Activated T-helper 1 cell treated with anti-CD3 and anti-CD28 coated beads, Interleukin-12 subunit alpha, Interleukin-12 subunit beta, Interleukin-2, Interleukin-4 antibody, amounts not matched to agents 30 ng/mL and 10 ng/mL and 1 ng/mL, durations not matched to agents 14 hours and 24 hours and 36 hours (primary cell): ENCODE measurements at regions not wholly inside any gene's neighbourhood (a gene's known extent, or its start where the extent isn't known, plus 50 kb on each side); places are given as distances from the start of the nearest gene placed in this dataset.
"Not testable (repeated sequence)": the region's sequence is repeated elsewhere in the genome, so short reads cannot be mapped to it uniquely, and the experiment has no call there.

Source experiments
- DNase-seq: peaks from one replicate; pipeline ENCODE4 v3.0.0; 2021; ENCODE audit warnings: low spot score
- H3K27ac Mint-ChIP-seq: one replicate; pipeline ENCODE4 v1.8.0; 2021; ENCODE audit warnings: mild to moderate bottlenecking, mixed read lengths
- H3K27me3 Mint-ChIP-seq: one replicate; pipeline ENCODE4 v1.8.0; 2022; ENCODE audit warnings: mild to moderate bottlenecking, moderate library complexity, mixed read lengths; ENCODE audit not compliant: insufficient read depth
- H3K36me3 Mint-ChIP-seq: one replicate; pipeline ENCODE4 v1.8.0; 2021; ENCODE audit warnings: low read depth, mixed read lengths
- H3K4me1 Mint-ChIP-seq: one replicate; pipeline ENCODE4 v1.8.0; 2021; ENCODE audit warnings: low read depth, mixed read lengths
- H3K4me3 Mint-ChIP-seq: one replicate; pipeline ENCODE4 v1.8.0; 2021; ENCODE audit warnings: mild to moderate bottlenecking, moderate library complexity, mixed read lengths
- H3K9me3 Mint-ChIP-seq: one replicate; pipeline ENCODE4 v1.8.0; 2021; ENCODE audit warnings: mixed read lengths
- intact Hi-C: fragments of 100-400 bp; cut with micrococcal nuclease; formaldehyde crosslinking; loops from one replicate; pipeline ENCODE4 v1.15.1; 2024

- no peak for DNase-seq
- Mint-ChIP-seq H3K4me1 (no peaks in the 10 kb centered on the region), H3K27me3 (no peaks in the 10 kb centered on the region), H3K4me3 (no peak overlapping the region), H3K27ac (no peak overlapping the region), H3K9me3 (no peaks in the 10 kb centered on the region), H3K36me3 (no peaks in the 10 kb centered on the region)
- intact Hi-C loops = no loop called here
Observed at GRCh38 chr12:23359975-23360701, 589.3 kb downstream of the SOX5 start.

GRCh38 chr12:23361971-23362370 lies 587.5 kb downstream of the SOX5 start:
- intact Hi-C loops = no loop called here
- no peak for DNase-seq
- Mint-ChIP-seq H3K9me3 (no peaks in the 10 kb centered on the region), H3K4me1 (no peaks in the 10 kb centered on the region), H3K36me3 (no peaks in the 10 kb centered on the region), H3K27ac (no peak overlapping the region), H3K27me3 (no peaks in the 10 kb centered on the region), H3K4me3 (no peak overlapping the region)

GRCh38 chr12:23368590-23368989 lies 580.9 kb downstream of the SOX5 start:
- Mint-ChIP-seq H3K27me3 (no peaks in the 10 kb centered on the region), H3K4me1 (no peaks in the 10 kb centered on the region), H3K36me3 (no peaks in the 10 kb centered on the region), H3K4me3 (no peak overlapping the region), H3K9me3 (peaks cover 8% of the 10 kb centered on the region), H3K27ac (no peak overlapping the region)
- DNase-seq = no peak
- intact Hi-C loops = no loop called here

GRCh38 chr12:23375621-23376020 lies 573.8 kb downstream of the SOX5 start:
- H3K4me3 Mint-ChIP-seq = no peak overlapping the region
- no peaks in the 10 kb centered on the region for H3K36me3 Mint-ChIP-seq
- no peak for DNase-seq
- no peaks in the 10 kb centered on the region for H3K27me3 Mint-ChIP-seq
- peaks cover 43% of the 10 kb centered on the region for H3K9me3 Mint-ChIP-seq
- no peak overlapping the region for H3K27ac Mint-ChIP-seq
- H3K4me1 Mint-ChIP-seq = no peaks in the 10 kb centered on the region
- intact Hi-C loops = no loop called here

GRCh38 chr12:23376238-23376637 lies 573.2 kb downstream of the SOX5 start:
- H3K36me3 Mint-ChIP-seq = no peaks in the 10 kb centered on the region
- no peak overlapping the region for H3K4me3 Mint-ChIP-seq
- no peak for DNase-seq
- H3K27me3 Mint-ChIP-seq = no peaks in the 10 kb centered on the region
- no peaks in the 10 kb centered on the region for H3K4me1 Mint-ChIP-seq
- intact Hi-C loops = no loop called here
- H3K9me3 Mint-ChIP-seq = peaks cover 44% of the 10 kb centered on the region
- no peak overlapping the region for H3K27ac Mint-ChIP-seq

GRCh38 chr12:23380419-23381100 lies 568.9 kb downstream of the SOX5 start:
- H3K36me3 Mint-ChIP-seq = no peaks in the 10 kb centered on the region
- H3K27me3 Mint-ChIP-seq = no peaks in the 10 kb centered on the region
- no peak overlapping the region for H3K27ac Mint-ChIP-seq
- H3K4me1 Mint-ChIP-seq = no peaks in the 10 kb centered on the region
- intact Hi-C loops = no loop called here
- no peak overlapping the region for H3K4me3 Mint-ChIP-seq
- H3K9me3 Mint-ChIP-seq = peaks cover 30% of the 10 kb centered on the region
- no peak for DNase-seq

- DNase-seq, H3K4me1 Mint-ChIP-seq, intact Hi-C loops, H3K27me3 Mint-ChIP-seq, H3K4me3 Mint-ChIP-seq, H3K36me3 Mint-ChIP-seq, H3K27ac Mint-ChIP-seq: not testable (repeated sequence)
- peaks cover 33% of the 10 kb centered on the region for H3K9me3 Mint-ChIP-seq
Observed at GRCh38 chr12:23388898-23389297, 560.6 kb downstream of the SOX5 start.

- H3K36me3 Mint-ChIP-seq, H3K27me3 Mint-ChIP-seq, H3K4me1 Mint-ChIP-seq, H3K4me3 Mint-ChIP-seq, DNase-seq, H3K27ac Mint-ChIP-seq, intact Hi-C loops: not testable (repeated sequence)
- peaks cover 33% of the 10 kb centered on the region for H3K9me3 Mint-ChIP-seq
Observed at GRCh38 chr12:23389315-23389714, 560.2 kb downstream of the SOX5 start.

- intact Hi-C loops = no loop called here
- no peak overlapping the region for H3K27ac Mint-ChIP-seq
- no peak for DNase-seq
- no peaks in the 10 kb centered on the region for H3K36me3 Mint-ChIP-seq
- no peak overlapping the region for H3K4me3 Mint-ChIP-seq
- H3K4me1 Mint-ChIP-seq = no peaks in the 10 kb centered on the region
- peaks cover 3% of the 10 kb centered on the region for H3K9me3 Mint-ChIP-seq
- no peaks in the 10 kb centered on the region for H3K27me3 Mint-ChIP-seq
Observed at GRCh38 chr12:23399402-23399933, 550.0 kb downstream of the SOX5 start.

GRCh38 chr12:23415180-23415579 lies 534.3 kb downstream of the SOX5 start:
- Mint-ChIP-seq H3K4me3 (no peak overlapping the region), H3K4me1 (no peaks in the 10 kb centered on the region), H3K9me3 (peaks cover 13% of the 10 kb centered on the region), H3K36me3 (no peaks in the 10 kb centered on the region), H3K27me3 (no peaks in the 10 kb centered on the region), H3K27ac (no peak overlapping the region)
- intact Hi-C loops = no loop called here
- DNase-seq = no peak

GRCh38 chr12:23421556-23421955 lies 527.9 kb downstream of the SOX5 start:
- Mint-ChIP-seq H3K4me1 (no peaks in the 10 kb centered on the region), H3K27me3 (no peaks in the 10 kb centered on the region), H3K9me3 (peaks cover 13% of the 10 kb centered on the region), H3K4me3 (no peak overlapping the region), H3K36me3 (no peaks in the 10 kb centered on the region), H3K27ac (no peak overlapping the region)
- DNase-seq = no peak
- intact Hi-C loops = no loop called here

GRCh38 chr12:23423097-23423687 lies 526.3 kb downstream of the SOX5 start:
- Mint-ChIP-seq H3K9me3 (peaks cover 20% of the 10 kb centered on the region), H3K36me3 (no peaks in the 10 kb centered on the region), H3K27me3 (no peaks in the 10 kb centered on the region), H3K27ac (no peak overlapping the region), H3K4me3 (no peak overlapping the region), H3K4me1 (no peaks in the 10 kb centered on the region)
- intact Hi-C loops = no loop called here
- no peak for DNase-seq

GRCh38 chr12:23423796-23424195 lies 525.7 kb downstream of the SOX5 start:
- intact Hi-C loops = no loop called here
- H3K27me3 Mint-ChIP-seq = no peaks in the 10 kb centered on the region
- DNase-seq = no peak
- H3K4me1 Mint-ChIP-seq = no peaks in the 10 kb centered on the region
- H3K27ac Mint-ChIP-seq = no peak overlapping the region
- peaks cover 20% of the 10 kb centered on the region for H3K9me3 Mint-ChIP-seq
- no peak overlapping the region for H3K4me3 Mint-ChIP-seq
- H3K36me3 Mint-ChIP-seq = no peaks in the 10 kb centered on the region
